Upper lobe of right lung (tissue), 1 donor: ENCODE measurements at regions not wholly inside any gene's neighbourhood (a gene's known extent, or its start where the extent isn't known, plus 50 kb on each side); places are given as distances from the start of the nearest gene placed in this dataset.
"Not testable (repeated sequence)": the region's sequence is repeated elsewhere in the genome, so short reads cannot be mapped to it uniquely, and the experiment has no call there.

Source experiments
- ATAC-seq: fragments of 200-7000 bp; cut with Tn5 transposase; one replicate; pipeline ENCODE4 v1.9.1; 2020; ENCODE audit warnings: mild to moderate bottlenecking, moderate library complexity
- DNase-seq: peaks from one replicate; pipeline ENCODE4 v3.0.0-alpha.2; 2020
- H3K27ac ChIP-seq: fragments of 200-600 bp; one replicate; pipeline ENCODE4 v1.8.0; 2022
- H3K27me3 ChIP-seq: fragments of 200-600 bp; one replicate; pipeline ENCODE4 v1.8.0; 2022; ENCODE audit warnings: mild to moderate bottlenecking
- H3K36me3 ChIP-seq: fragments of 200-600 bp; one replicate; pipeline ENCODE4 v1.8.0; 2022
- H3K4me1 ChIP-seq: fragments of 200-600 bp; one replicate; pipeline ENCODE4 v1.8.0; 2022
- H3K4me3 ChIP-seq: fragments of 200-600 bp; one replicate; pipeline ENCODE4 v1.8.0; 2022; ENCODE audit warnings: mild to moderate bottlenecking
- H3K9me3 ChIP-seq: fragments of 200-600 bp; one replicate; pipeline ENCODE4 v1.8.0; 2022
- CTCF ChIP-seq: fragments of 200-600 bp; IDR thresholded peaks from one replicate; pipeline ENCODE4 v1.8.0; 2022; ENCODE audit warnings: antibody characterized with exemption
- intact Hi-C: fragments of 100-400 bp; cut with DNase I; formaldehyde crosslinking; loops from one replicate; pipeline ENCODE4 v1.11.0; 2022
- donor health status: DM: no; HTN: yes; CAD: no; lungs with severe emphysema.

DNA sequence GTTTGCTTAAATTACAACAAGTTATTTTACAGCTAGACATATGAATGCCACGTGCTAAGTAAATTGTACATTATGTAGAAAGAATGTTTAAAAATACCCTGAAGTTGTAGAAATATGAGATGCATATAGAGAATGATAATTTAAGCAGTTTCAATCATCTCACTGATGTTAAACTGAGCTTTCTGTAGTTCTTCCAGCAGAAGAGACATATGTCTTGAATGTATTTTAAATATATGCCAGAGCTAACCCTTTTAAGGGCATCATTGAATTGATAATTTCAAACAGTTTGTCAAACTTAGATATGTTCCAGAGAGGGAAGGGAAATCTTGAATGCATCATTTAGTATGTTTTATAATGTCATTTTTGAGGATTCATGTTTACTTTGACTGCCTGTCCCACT lies 255.2 kb downstream of the MDFIC start:
- TF ChIP-seq CTCF = no peak
- intact Hi-C loops = no loop called here
- ATAC-seq (no peak), DNase-seq (no peak)
- Histone ChIP-seq H3K27me3 (no peaks in the 10 kb centered on the region), H3K9me3 (no peaks in the 10 kb centered on the region), H3K4me3 (no peak overlapping the region), H3K36me3 (no peaks in the 10 kb centered on the region), H3K4me1 (no peaks in the 10 kb centered on the region), H3K27ac (no peak overlapping the region)

- ATAC-seq, H3K36me3 ChIP-seq, H3K4me3 ChIP-seq, H3K27me3 ChIP-seq, H3K4me1 ChIP-seq, intact Hi-C loops, H3K27ac ChIP-seq, H3K9me3 ChIP-seq, DNase-seq: not testable (repeated sequence)
These were observed 250.5 kb downstream of the MDFIC start for GRCh38 chr7:115172397-115172796.

GRCh38 chr7:115153769-115154477 lies 232.0 kb downstream of the MDFIC start:
- Histone ChIP-seq H3K36me3 (no peaks in the 10 kb centered on the region), H3K4me1 (no peaks in the 10 kb centered on the region), H3K27ac (no peak overlapping the region), H3K9me3 (no peaks in the 10 kb centered on the region), H3K27me3 (no peaks in the 10 kb centered on the region), H3K4me3 (no peak overlapping the region)
- DNase-seq (no peak), ATAC-seq (no peak)
- intact Hi-C loops = no loop called here
- TF ChIP-seq CTCF = no peak

- Histone ChIP-seq H3K27me3 (no peaks in the 10 kb centered on the region), H3K27ac (no peak overlapping the region), H3K36me3 (no peaks in the 10 kb centered on the region), H3K4me1 (no peaks in the 10 kb centered on the region), H3K9me3 (no peaks in the 10 kb centered on the region), H3K4me3 (no peak overlapping the region)
- DNase-seq (no peak), ATAC-seq (no peak)
- intact Hi-C loops = no loop called here
- TF ChIP-seq CTCF = no peak
These were observed 231.3 kb downstream of the MDFIC start for GRCh38 chr7:115153176-115153575.

- Histone ChIP-seq H3K36me3 (no peaks in the 10 kb centered on the region), H3K27me3 (no peaks in the 10 kb centered on the region), H3K27ac (no peak overlapping the region), H3K4me1 (peaks cover 11% of the 10 kb centered on the region), H3K9me3 (no peaks in the 10 kb centered on the region), H3K4me3 (no peak overlapping the region)
- no peak for TF ChIP-seq CTCF
- ATAC-seq = peak; percentile 76
- intact Hi-C loops = no loop called here
- DNase-seq = no peak
These were observed 224.3 kb downstream of the MDFIC start for GRCh38 chr7:115146148-115146547.

GRCh38 chr7:115145512-115145911 lies 223.6 kb downstream of the MDFIC start:
- ATAC-seq (peak; percentile 55), DNase-seq (no peak)
- Histone ChIP-seq H3K36me3 (no peaks in the 10 kb centered on the region), H3K27me3 (no peaks in the 10 kb centered on the region), H3K27ac (peak overlapping the region; percentile 14), H3K4me3 (no peak overlapping the region), H3K4me1 (peaks cover 11% of the 10 kb centered on the region), H3K9me3 (no peaks in the 10 kb centered on the region)
- no peak for TF ChIP-seq CTCF
- intact Hi-C loops = no loop called here
